OCI-LY3 (cell line): ENCODE measurements at regions not wholly inside any gene's neighbourhood (a gene's known extent, or its start where the extent isn't known, plus 50 kb on each side); places are given as distances from the start of the nearest gene placed in this dataset.
"Not testable (repeated sequence)": the region's sequence is repeated elsewhere in the genome, so short reads cannot be mapped to it uniquely, and the experiment has no call there.

Source experiments
- H2AFZ ChIP-seq: fragments of 200-600, 300-600 bp; shearing (Covaris generic); 2 replicates; pipeline ENCODE4 v1.6.0; 2014; ENCODE audit warnings: antibody characterized with exemption, low read depth, low read length
- H3K27ac ChIP-seq: fragments of 200-600, 300-600 bp; sonication (generic); 2 replicates; pipeline ENCODE4 v1.5.1; 2014; ENCODE audit warnings: mild to moderate bottlenecking, low read length, moderate library complexity, mixed read lengths
- H3K27me3 ChIP-seq: fragments of 200-600, 300-600 bp; sonication (generic); 2 replicates; pipeline ENCODE4 v1.6.1; 2014; ENCODE audit warnings: low read depth, low read length, mixed read lengths
- H3K36me3 ChIP-seq: fragments of 200-600, 300-600 bp; sonication (generic); replicated peaks from 2 replicates; pipeline ENCODE3; 2014; ENCODE audit warnings: low read depth, low read length, mixed read lengths
- H3K4me1 ChIP-seq: fragments of 300-600, 200-600 bp; sonication (generic); 2 replicates; pipeline ENCODE4 v1.6.1; 2014; ENCODE audit warnings: low read length, mixed read lengths
- H3K4me2 ChIP-seq: fragments of 200-600, 300-600 bp; sonication (generic); 2 replicates; pipeline ENCODE4 v1.6.1; 2014; ENCODE audit warnings: low read length, mixed read lengths
- H3K4me3 ChIP-seq: fragments of 300-600, 200-600 bp; sonication (generic); 2 replicates; pipeline ENCODE4 v1.5.1; 2014; ENCODE audit warnings: antibody characterized with exemption, mild to moderate bottlenecking, low read length, moderate library complexity
- H3K79me2 ChIP-seq: fragments of 300-600, 200-600 bp; shearing (Covaris generic); 2 replicates; pipeline ENCODE4 v1.6.1; 2014; ENCODE audit warnings: mild to moderate bottlenecking, low read length, mixed read lengths
- H3K9ac ChIP-seq: fragments of 300-600, 200-600 bp; shearing (Covaris generic); 2 replicates; pipeline ENCODE4 v1.6.0; 2014; ENCODE audit warnings: mild to moderate bottlenecking, low read length, moderate library complexity
- H3K9me3 ChIP-seq: fragments of 200-600, 300-600 bp; shearing (Covaris generic); 2 replicates; pipeline ENCODE4 v1.6.1; 2014; ENCODE audit warnings: low read length, mixed read lengths; ENCODE audit not compliant: insufficient read depth
- H4K20me1 ChIP-seq: fragments of 200-600, 300-600 bp; sonication (generic); 2 replicates; pipeline ENCODE4 v1.6.1; 2016; ENCODE audit warnings: low read length, mixed read lengths; ENCODE audit not compliant: insufficient read depth
- EZH2phosphoT487 ChIP-seq: fragments of 200-600 bp; shearing (Covaris generic); IDR thresholded peaks from 2 replicates; pipeline ENCODE4 v1.6.1; 2018; ENCODE audit warnings: antibody characterized with exemption, mixed run types, low read depth
- TF ChIP-seq, protein P1 (sequence below): fragments of 200-600, 300-600 bp; sonication (generic); IDR thresholded peaks from 2 replicates; pipeline ENCODE4 v1.5.1; 2014; ENCODE audit warnings: antibody characterized with exemption, low read length, low read depth

DNA sequence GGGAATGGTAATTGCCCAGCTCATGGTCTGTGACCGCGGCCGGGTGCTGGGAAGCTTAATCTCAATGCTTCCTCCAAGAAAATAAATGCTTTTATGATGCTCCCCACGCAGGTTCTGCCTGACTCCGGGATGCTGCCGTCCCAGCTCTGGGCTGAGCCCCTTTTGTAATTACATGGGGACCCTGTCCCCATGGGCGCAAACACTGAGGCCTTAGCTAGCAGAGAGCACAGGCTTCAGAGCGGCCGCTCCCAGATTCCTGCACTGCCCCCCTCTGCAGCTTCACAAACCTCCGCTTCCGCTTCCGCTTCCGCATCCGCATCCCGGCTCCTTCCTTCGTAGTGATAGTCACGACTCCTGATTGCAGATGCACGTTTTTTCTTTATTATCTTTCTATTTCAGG is 129.5 kb downstream of the KIF26A start:
- no peaks in the 10 kb centered on the region for H3K79me2 ChIP-seq
- no peaks in the 10 kb centered on the region for H3K27me3 ChIP-seq
- TF ChIP-seq, protein P1, sequence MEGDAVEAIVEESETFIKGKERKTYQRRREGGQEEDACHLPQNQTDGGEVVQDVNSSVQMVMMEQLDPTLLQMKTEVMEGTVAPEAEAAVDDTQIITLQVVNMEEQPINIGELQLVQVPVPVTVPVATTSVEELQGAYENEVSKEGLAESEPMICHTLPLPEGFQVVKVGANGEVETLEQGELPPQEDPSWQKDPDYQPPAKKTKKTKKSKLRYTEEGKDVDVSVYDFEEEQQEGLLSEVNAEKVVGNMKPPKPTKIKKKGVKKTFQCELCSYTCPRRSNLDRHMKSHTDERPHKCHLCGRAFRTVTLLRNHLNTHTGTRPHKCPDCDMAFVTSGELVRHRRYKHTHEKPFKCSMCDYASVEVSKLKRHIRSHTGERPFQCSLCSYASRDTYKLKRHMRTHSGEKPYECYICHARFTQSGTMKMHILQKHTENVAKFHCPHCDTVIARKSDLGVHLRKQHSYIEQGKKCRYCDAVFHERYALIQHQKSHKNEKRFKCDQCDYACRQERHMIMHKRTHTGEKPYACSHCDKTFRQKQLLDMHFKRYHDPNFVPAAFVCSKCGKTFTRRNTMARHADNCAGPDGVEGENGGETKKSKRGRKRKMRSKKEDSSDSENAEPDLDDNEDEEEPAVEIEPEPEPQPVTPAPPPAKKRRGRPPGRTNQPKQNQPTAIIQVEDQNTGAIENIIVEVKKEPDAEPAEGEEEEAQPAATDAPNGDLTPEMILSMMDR: no peak
- TF ChIP-seq EZH2phosphoT487: no peak
- no peaks in the 10 kb centered on the region for H3K4me1 ChIP-seq
- no peak overlapping the region for H3K9ac ChIP-seq
- no peaks in the 10 kb centered on the region for H3K9me3 ChIP-seq
- no peaks in the 10 kb centered on the region for H4K20me1 ChIP-seq
- H3K36me3 ChIP-seq: no peaks in the 10 kb centered on the region
- no peak overlapping the region for H3K4me3 ChIP-seq
- H3K27ac ChIP-seq: no peak overlapping the region
- H3K4me2 ChIP-seq: no peak overlapping the region
- H2AFZ ChIP-seq: no peak overlapping the region

DNA sequence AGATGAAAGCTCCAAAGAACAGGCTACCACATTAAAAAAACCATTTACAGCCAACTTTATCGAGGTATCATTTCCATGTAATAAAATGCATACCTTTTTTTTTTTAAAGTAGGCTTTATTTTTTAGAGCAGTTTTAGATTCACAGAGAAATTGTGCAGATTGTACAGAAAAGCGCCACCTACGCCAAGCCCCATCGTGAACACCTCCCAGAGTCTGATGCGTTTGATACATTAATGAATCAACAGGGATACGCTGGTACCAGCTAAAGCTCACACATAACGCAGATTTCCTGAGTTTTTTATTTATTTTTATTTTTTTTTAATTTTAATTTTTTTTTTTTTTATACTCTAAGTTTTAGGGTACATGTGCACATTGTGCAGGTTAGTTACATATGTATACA is 129.9 kb downstream of the KIF26A start:
- H3K9ac ChIP-seq: no peak overlapping the region
- no peaks in the 10 kb centered on the region for H3K4me1 ChIP-seq
- H3K27me3 ChIP-seq: no peaks in the 10 kb centered on the region
- H2AFZ ChIP-seq: no peak overlapping the region
- no peak overlapping the region for H3K4me2 ChIP-seq
- no peak overlapping the region for H3K27ac ChIP-seq
- no peaks in the 10 kb centered on the region for H4K20me1 ChIP-seq
- no peaks in the 10 kb centered on the region for H3K9me3 ChIP-seq
- H3K79me2 ChIP-seq: no peaks in the 10 kb centered on the region
- H3K36me3 ChIP-seq: no peaks in the 10 kb centered on the region
- no peak overlapping the region for H3K4me3 ChIP-seq
- TF ChIP-seq, protein P1: no peak
- TF ChIP-seq EZH2phosphoT487: no peak

DNA sequence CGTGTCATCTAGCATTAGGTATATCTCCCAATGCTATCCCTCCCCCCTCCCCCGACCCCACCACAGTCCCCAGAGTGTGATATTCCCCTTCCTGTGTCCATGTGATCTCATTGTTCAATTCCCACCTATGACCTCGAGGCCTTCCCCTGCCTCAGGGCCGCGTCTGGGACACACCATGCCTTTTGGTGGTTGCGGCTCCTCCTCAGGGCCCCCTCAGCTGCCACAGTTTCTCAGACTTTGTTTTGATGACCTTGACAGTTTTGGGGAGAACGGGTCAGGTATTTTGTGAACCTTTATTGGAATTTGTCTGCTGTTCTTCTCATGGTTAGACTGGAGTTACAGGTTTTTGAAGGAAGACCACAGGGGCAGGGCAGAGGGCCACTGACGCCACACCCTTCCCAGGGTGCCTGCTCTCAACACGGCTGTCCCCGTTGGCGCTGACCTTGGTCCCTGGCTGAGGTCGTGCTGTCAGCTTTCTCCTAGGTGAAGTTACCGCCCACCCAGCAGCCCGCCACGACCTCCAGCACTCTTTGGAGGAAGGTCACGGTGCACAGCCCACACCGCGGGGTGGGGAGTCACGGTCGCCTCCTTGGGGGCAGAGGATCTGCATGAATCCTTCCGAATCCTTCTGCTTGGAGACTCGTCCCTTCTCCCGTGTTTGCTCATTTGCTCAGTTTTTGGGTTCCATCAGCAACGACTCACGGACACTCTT is 130.5 kb downstream of the KIF26A start:
- H3K36me3 ChIP-seq: no peaks in the 10 kb centered on the region
- H3K27ac ChIP-seq: no peak overlapping the region
- no peaks in the 10 kb centered on the region for H4K20me1 ChIP-seq
- no peak overlapping the region for H2AFZ ChIP-seq
- H3K79me2 ChIP-seq: no peaks in the 10 kb centered on the region
- H3K4me3 ChIP-seq: no peak overlapping the region
- no peak for TF ChIP-seq EZH2phosphoT487
- TF ChIP-seq, protein P1: no peak
- H3K4me1 ChIP-seq: no peaks in the 10 kb centered on the region
- no peaks in the 10 kb centered on the region for H3K9me3 ChIP-seq
- no peaks in the 10 kb centered on the region for H3K27me3 ChIP-seq
- no peak overlapping the region for H3K9ac ChIP-seq
- no peak overlapping the region for H3K4me2 ChIP-seq

DNA sequence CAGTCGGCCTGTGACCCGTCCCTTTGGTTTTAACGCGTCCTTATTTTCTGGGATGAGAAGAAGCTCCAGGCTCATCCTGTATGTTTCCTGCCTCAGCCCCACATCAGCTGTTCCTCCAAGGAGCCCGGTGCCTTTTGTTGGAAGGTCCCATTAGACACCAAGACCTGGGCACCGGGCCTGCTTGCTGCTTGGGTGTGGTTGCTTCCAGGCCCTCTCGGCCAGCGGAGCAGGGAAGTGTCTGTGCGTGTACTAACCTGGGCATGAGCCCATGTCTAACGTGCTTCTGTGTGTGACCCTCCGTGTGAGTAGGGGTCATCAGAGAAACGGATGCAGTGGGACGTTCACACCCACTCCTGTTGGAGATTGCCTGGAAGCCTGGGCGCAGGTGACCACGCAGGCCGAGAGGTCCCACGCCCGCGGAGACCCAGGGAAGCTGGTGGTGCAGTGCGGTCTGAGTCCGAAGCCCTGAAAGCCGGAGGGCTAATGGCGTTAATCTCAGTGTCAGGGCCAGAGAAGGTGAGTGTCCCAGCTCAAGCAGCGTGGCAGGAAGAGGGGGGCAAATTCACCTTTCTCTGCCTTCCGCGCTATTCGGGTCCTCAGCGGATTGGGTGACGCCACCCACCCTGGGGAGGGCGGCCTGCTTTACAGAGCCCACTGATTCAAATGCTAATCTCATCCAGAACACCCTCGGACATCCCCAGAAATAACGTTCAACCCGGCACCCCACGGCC is 131.3 kb downstream of the KIF26A start:
- not testable (repeated sequence) for H3K4me1 ChIP-seq, H3K27me3 ChIP-seq, H3K9ac ChIP-seq, H3K4me2 ChIP-seq, H3K9me3 ChIP-seq, H4K20me1 ChIP-seq, H3K36me3 ChIP-seq, H3K27ac ChIP-seq, H3K79me2 ChIP-seq, H2AFZ ChIP-seq, H3K4me3 ChIP-seq
